Occipital lobe (tissue), 1 donor: ENCODE measurements at regions not wholly inside any gene's neighbourhood (a gene's known extent, or its start where the extent isn't known, plus 50 kb on each side); places are given as distances from the start of the nearest gene placed in this dataset.

Experiments used
- DNase-seq: peaks from one replicate; lab custom pipeline; 2025; lab: John Stamatoyannopoulos, UW

DNA sequence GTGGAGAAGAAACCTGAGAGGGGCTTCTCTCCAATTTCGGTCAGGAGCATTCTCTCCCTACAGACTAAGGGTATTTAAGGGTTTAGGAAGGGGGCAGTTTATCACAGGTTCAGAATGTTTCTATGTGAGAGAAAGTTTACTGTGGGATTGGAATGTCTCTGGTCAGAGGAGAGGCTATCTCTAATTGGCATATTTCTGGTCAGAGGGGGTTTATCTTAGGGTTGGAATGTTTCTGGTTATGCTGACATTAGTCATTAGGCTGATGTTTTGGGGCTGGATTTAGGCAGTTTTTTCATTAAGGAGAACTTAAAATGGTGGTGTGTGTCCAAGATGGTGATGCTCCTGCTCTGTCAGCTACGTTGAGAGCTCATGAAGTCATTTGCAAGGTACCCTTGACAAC is 758.0 kb downstream of the TYW1 start:
- DNase-seq: no peak

GRCh38 chr7:67758551-67758950 is 761.9 kb downstream of the TYW1 start:
- DNase-seq: no peak

GRCh38 chr7:67760971-67761370 is 764.3 kb downstream of the TYW1 start:
- DNase-seq: no peak

GRCh38 chr7:67762516-67762915 is 765.9 kb downstream of the TYW1 start:
- DNase-seq: no peak

- DNase-seq: no peak
Measured at GRCh38 chr7:67764289-67764688, 767.7 kb downstream of the TYW1 start.

DNA sequence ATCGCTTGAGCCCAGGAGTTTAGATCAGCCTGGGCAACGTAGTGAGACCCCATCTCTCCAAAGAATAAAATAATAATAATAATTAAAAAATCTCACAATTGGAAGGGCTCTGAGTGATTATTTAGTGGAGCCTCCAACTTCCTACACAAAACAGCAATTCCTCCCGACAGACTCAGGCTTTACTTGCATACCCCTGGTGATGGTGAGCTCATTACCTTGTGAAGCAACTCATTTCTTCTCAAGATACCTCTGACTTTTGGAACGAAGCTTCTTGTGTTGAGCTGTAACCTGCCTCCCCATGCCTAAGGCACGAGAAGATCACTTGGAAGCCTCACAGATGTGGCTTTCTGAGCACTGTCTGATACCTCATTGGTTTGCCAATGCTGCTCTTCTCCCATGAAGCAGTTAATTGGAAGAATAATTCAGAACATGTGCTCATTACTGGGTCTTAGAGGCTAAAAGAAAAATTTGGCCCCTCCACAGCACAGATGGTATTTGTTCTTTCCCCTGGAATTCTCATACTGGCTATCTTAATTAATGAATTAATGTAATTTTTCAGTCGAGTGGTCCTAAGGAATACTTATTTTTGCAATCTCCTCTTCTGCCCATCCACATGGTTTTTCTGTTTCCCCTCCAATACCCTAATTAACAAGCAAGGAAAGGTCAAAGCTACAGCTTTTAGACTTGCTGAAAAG is 769.0 kb downstream of the TYW1 start:
- no peak for DNase-seq

- DNase-seq: no peak
Measured at GRCh38 chr7:67766906-67767410, 770.3 kb downstream of the TYW1 start.

- DNase-seq: no peak
Measured at GRCh38 chr7:67771846-67772605, 775.4 kb downstream of the TYW1 start.

DNA sequence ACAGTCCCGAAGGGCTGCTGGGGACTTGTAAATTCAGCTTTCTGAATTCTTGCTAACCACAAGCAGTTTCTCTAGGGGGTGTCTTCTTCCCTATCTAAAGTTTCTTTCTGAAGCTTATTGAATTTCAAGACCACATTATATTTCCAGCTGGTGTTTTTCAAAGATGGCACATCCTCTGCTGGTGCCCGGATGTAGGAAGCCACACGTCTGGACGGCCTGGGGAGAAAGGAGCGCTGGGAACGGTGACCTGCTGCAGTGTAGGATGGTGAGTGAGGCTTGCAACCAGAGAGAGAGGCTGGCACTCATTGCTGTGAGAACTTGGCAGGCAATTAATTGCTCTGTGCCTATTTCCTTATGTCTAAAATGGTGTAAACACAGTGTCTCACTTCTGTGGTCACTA is 776.4 kb downstream of the TYW1 start:
- DNase-seq: no peak

DNA sequence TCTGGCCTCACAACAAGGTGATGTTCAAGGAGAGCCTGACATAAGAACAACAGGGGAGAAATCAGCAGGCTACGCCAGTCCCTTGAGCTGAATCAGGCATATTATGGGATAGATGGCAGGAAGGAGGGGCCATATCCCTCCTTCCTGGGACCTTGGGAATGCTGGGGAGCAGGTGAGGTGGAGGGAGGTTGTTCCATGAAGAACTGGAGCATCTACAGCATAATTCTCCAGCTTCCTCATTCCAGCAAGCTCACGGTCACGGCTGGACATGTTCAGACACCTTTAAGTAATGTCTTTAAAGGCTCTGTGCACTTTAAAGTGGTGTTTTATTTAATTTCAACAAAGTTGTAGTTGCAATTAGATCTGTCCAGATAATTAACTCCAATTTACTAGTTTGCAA is 780.5 kb downstream of the TYW1 start:
- no peak for DNase-seq

- DNase-seq: no peak
Measured at GRCh38 chr7:67781841-67782240, 785.2 kb downstream of the TYW1 start.

DNA sequence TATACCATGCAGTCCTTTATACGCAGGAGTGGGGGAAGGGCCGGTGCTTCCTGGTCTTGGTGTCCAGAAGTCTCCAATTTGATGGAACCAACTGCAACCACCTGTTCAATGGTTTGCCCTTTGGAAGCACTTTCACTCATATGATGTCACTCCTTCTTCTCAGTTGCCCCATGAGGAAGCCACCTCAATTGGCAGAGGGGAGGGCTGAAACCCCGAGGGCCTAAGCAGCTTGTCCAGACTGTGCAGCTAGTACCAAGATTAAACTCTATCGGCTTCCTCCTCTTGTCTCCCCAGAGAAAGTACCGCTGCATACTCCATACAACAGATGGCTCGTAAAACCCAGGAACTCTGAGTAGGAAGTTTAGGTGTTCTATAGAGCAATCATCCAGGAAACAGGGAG is 789.4 kb downstream of the TYW1 start:
- no peak for DNase-seq

GRCh38 chr7:67788669-67789068 is 792.0 kb downstream of the TYW1 start:
- DNase-seq: no peak

- DNase-seq: no peak
Measured at GRCh38 chr7:67791918-67792317, 795.3 kb downstream of the TYW1 start.

DNA sequence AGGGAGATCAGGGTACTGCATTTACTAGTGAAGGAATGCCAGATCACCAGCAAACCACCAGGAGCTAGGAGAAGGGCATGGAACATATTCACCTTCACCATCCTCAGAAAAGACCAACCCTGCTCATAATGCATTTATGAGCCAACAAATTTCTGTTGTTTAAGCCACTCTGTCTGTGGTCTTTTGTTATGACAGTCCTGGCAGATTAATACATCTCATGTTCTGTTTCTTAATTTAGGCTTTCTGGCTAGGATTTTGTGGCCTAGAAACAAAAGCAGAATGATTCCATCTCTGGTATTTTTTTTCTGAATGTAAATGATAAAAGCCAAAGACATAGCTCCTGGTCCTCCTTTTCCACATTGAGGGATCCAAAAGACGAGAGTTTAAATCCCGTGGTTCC is 797.9 kb downstream of the TYW1 start:
- DNase-seq: no peak

- DNase-seq: no peak
Measured at GRCh38 chr7:67803789-67804188, 807.2 kb downstream of the TYW1 start.

DNA sequence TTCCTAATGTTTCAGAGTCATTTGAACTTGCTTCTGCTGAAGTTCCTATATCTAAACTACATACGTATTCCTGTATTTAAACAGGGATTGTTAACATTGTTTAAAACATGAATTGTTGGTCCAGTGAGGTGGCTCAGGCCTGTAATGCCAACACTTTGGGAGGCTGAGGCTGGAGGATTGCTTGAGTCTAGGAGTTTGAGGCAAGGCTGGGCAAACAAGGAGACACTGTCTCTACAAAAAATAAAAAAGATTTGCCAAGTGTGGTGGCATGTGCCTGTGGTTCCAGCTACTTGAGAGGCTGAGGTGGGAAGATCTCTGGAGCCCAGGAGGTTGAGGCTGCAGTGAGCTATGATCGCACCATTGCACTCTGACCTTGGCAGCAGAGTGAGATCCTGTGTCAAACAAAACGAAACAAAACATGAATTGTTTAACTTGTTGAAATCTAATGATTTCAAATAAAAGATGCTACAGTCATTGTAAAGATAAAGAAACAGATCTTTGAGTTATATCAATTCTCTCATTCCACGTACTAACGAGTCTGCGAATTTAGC is 809.4 kb downstream of the TYW1 start:
- no peak for DNase-seq

DNA sequence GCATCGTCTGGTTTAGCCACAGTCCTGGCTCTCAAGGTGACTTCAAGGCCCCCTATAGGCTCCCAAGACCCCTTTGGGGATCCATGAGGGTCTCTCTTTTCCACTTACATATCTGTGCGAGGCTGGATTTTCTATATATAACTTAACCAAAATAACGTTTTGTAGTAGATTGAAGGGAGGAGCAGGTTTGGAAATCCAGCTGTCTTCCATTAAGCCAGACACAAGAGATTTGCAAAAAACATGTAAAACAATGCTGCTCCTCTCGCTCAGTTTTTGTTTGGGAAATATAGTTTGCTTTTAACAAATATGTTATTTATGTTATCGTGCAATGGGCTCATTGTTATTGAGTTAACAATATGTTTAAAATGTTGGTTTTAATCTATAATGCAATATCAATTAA is 811.2 kb downstream of the TYW1 start:
- DNase-seq: no peak

- DNase-seq: no peak
Measured at GRCh38 chr7:67809586-67809985, 813.0 kb downstream of the TYW1 start.

- DNase-seq: no peak
Measured at GRCh38 chr7:67813621-67814292, 817.1 kb downstream of the TYW1 start.

- no peak for DNase-seq
Measured at GRCh38 chr7:67817481-67817880, 820.8 kb downstream of the TYW1 start.

GRCh38 chr7:67821116-67821515 is 824.5 kb downstream of the TYW1 start:
- peak; percentile 50 for DNase-seq
